Neutrophil (primary cell): ENCODE measurements at regions not wholly inside any gene's neighbourhood (a gene's known extent, or its start where the extent isn't known, plus 50 kb on each side); places are given as distances from the start of the nearest gene placed in this dataset.

Source experiments
- H3K27ac ChIP-seq: fragments of 200-600 bp; sonication (generic); 2 replicates; pipeline ENCODE4 v1.5.1; 2016; ENCODE audit warnings: mild to moderate bottlenecking, moderate library complexity
- H3K27me3 ChIP-seq: fragments of 200-600 bp; sonication (generic); 2 replicates; pipeline ENCODE4 v1.6.0; 2016; ENCODE audit warnings: mild to moderate bottlenecking
- H3K36me3 ChIP-seq: fragments of 200-600 bp; sonication (generic); 2 replicates; pipeline ENCODE4 v1.5.1; 2017
- H3K4me1 ChIP-seq, 2 experiments: fragments of 200-600 bp in 1 of 2; sonication (generic) in 1 of 2; 1 replicate in 1 of 2; 2 replicates in 1 of 2; pipeline versions ENCODE4 v1.5.1 to v1.6.1; 2013 to 2016; ENCODE audit warnings: low read depth in 1 of 2, low read length in 1 of 2, mild to moderate bottlenecking in 1 of 2, moderate library complexity in 1 of 2; ENCODE audit not compliant: control insufficient read depth in 1 of 2, insufficient read depth in 1 of 2
- H3K4me3 ChIP-seq, 2 experiments: fragments of 200-600 bp in 1 of 2; sonication (generic) in 1 of 2; 1 replicate in 1 of 2; 2 replicates in 1 of 2; pipeline ENCODE4 v1.5.1; 2013 to 2016; ENCODE audit warnings: low read depth in 1 of 2, low read length in 1 of 2, mild to moderate bottlenecking in 1 of 2, moderate library complexity in 1 of 2
- H3K9me3 ChIP-seq: fragments of 200-600 bp; sonication (generic); 2 replicates; pipeline ENCODE4 v1.5.1; 2016
- TF ChIP-seq, protein P1 (sequence below): fragments of 200-600 bp; sonication (generic); IDR thresholded peaks from 2 replicates; pipeline ENCODE4 v1.5.1; 2016; ENCODE audit warnings: antibody characterized with exemption

DNA sequence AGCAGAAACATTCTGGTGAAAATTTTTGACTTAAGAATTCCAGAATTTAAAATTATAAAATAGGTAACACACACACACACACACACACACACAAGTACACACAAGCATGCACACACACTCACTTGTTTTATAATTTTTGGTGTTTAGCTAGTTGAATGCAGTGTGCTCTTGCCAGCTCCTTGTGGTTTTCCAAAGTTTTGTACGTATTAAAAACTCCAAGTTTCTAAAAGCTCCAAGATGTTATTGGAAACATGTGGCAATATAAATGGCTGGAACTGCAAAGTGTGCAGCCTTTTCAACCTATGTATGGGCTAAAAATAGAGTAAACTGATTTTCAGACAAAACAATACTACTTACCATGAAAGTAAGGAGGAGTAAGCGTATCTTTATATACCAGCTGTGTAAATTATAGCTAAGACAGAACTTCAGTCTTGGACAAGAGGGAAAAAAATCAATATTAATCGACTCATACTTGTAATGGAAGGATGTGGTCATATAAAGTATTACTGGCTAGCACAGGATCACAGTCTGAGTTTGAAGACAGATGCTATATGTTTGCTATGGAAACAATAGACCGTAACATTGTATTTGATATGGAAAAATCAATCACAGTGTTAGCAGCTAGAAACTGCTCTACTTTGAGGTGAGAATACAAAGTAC, 727.1 kb upstream of the GRAMD2B start:
- H3K27ac ChIP-seq: no peak overlapping the region

DNA sequence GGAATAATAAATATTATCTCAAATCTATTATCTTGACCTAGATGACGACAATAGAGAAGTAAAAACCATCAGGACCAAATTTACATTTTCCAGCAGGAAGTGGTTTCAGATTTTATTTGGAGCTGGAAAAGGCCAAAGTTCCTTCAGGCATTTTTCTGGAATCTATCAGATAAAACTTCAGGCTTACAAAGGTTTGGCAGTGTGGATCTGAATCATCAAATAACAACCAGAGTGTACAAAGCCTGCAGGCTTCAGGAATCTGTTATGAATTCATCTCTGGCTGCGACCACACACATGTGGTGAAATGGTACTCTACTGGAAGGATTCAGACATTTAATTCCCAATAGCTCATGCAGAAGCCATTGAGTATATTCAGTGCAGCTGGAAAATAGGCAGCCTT, 726.4 kb upstream of the GRAMD2B start:
- H3K4me1 ChIP-seq: no peaks in the 10 kb centered on the region
- no peaks in the 10 kb centered on the region for H3K27me3 ChIP-seq
- no peak overlapping the region for H3K27ac ChIP-seq
- no peaks in the 10 kb centered on the region for H3K9me3 ChIP-seq
- TF ChIP-seq, protein P1, sequence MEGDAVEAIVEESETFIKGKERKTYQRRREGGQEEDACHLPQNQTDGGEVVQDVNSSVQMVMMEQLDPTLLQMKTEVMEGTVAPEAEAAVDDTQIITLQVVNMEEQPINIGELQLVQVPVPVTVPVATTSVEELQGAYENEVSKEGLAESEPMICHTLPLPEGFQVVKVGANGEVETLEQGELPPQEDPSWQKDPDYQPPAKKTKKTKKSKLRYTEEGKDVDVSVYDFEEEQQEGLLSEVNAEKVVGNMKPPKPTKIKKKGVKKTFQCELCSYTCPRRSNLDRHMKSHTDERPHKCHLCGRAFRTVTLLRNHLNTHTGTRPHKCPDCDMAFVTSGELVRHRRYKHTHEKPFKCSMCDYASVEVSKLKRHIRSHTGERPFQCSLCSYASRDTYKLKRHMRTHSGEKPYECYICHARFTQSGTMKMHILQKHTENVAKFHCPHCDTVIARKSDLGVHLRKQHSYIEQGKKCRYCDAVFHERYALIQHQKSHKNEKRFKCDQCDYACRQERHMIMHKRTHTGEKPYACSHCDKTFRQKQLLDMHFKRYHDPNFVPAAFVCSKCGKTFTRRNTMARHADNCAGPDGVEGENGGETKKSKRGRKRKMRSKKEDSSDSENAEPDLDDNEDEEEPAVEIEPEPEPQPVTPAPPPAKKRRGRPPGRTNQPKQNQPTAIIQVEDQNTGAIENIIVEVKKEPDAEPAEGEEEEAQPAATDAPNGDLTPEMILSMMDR: no peak
- H3K4me3 ChIP-seq: no peak overlapping the region
- H3K36me3 ChIP-seq: no peaks in the 10 kb centered on the region

More for the DNA sequence above, 727.1 kb upstream of the GRAMD2B start:
- Histone ChIP-seq H3K36me3 (no peaks in the 10 kb centered on the region), H3K4me1 (no peaks in the 10 kb centered on the region), H3K4me3 (no peak overlapping the region), H3K9me3 (no peaks in the 10 kb centered on the region), H3K27me3 (no peaks in the 10 kb centered on the region)
- TF ChIP-seq, protein P1: no peak

DNA sequence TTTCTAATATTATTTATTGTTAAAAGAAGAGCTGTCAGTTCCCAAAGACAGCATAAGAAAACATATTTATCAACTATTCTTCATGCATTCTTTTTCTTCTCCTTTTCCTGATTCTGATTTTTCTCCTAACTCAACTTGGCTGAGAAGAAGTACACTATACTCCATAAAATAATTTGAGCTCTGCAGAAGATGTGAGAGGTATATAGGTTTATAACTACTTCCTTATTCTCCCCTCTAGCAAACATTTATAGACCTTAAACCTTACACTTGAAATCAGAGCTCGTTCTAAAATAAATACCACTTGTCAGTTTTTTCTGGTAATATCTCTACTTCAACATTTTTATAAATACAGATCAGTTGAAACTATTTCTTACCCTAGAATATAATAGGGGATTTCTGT, 724.8 kb upstream of the GRAMD2B start:
- no peak overlapping the region for H3K4me3 ChIP-seq
- TF ChIP-seq, protein P1: no peak
- H3K27me3 ChIP-seq: no peaks in the 10 kb centered on the region
- H3K27ac ChIP-seq: no peak overlapping the region
- H3K9me3 ChIP-seq: no peaks in the 10 kb centered on the region
- no peaks in the 10 kb centered on the region for H3K4me1 ChIP-seq
- no peaks in the 10 kb centered on the region for H3K36me3 ChIP-seq

DNA sequence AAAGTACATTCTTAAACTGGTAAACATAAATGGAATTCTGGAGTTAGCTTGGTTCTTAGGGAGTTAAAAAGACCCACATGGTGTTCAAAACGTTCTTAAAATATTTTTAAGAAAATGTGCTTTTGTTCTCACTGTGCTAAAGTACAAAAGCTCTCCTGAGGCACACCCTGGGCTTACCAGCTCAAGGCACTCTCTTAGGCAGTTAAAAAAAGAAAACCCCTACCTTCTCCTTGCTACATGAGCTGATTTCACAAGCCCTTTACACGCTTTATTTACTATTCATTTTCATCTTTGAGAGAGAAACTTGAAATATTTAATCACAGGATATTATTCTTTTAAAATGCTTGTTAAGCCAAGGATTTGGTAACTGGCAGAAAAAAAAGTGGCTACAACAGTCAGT, 723.3 kb upstream of the GRAMD2B start:
- no peak overlapping the region for H3K4me3 ChIP-seq
- TF ChIP-seq, protein P1: no peak

DNA sequence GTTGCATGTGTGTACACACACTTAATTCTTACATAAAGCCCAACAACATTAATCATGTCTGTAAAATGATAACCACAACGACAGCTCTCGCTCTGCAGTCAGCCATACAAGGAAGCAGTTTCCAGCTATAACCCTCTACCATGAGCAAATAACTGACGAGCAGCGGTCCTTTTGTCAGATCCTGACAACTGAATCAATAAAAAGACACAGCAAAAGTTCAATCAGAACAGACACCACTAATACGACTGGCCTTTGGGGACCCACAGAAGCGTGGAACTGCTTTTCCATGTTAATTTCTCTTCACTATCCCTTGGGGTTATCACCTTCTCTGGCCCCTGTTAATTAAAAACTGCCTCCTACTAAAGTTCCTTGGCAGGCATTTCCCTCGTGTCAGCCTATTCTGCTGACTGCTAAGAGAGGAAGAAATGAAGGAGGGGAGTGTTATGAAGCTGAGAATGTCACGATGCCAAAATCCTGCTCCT, 722.8 kb upstream of the GRAMD2B start:
- Histone ChIP-seq H3K4me3 (no peak overlapping the region), H3K4me1 (no peaks in the 10 kb centered on the region), H3K36me3 (no peaks in the 10 kb centered on the region), H3K27me3 (no peaks in the 10 kb centered on the region), H3K9me3 (no peaks in the 10 kb centered on the region), H3K27ac (no peak overlapping the region)
- TF ChIP-seq, protein P1: no peak

More for the DNA sequence above, 723.3 kb upstream of the GRAMD2B start:
- no peaks in the 10 kb centered on the region for H3K27me3 ChIP-seq
- H3K4me1 ChIP-seq: no peaks in the 10 kb centered on the region
- H3K27ac ChIP-seq: no peak overlapping the region
- H3K36me3 ChIP-seq: no peaks in the 10 kb centered on the region
- no peaks in the 10 kb centered on the region for H3K9me3 ChIP-seq
